ENCODE measurements at regions not wholly inside any gene's neighbourhood (a gene's known extent, or its start where the extent isn't known, plus 50 kb on each side); places are given as distances from the start of the nearest gene placed in this dataset.

DNA sequence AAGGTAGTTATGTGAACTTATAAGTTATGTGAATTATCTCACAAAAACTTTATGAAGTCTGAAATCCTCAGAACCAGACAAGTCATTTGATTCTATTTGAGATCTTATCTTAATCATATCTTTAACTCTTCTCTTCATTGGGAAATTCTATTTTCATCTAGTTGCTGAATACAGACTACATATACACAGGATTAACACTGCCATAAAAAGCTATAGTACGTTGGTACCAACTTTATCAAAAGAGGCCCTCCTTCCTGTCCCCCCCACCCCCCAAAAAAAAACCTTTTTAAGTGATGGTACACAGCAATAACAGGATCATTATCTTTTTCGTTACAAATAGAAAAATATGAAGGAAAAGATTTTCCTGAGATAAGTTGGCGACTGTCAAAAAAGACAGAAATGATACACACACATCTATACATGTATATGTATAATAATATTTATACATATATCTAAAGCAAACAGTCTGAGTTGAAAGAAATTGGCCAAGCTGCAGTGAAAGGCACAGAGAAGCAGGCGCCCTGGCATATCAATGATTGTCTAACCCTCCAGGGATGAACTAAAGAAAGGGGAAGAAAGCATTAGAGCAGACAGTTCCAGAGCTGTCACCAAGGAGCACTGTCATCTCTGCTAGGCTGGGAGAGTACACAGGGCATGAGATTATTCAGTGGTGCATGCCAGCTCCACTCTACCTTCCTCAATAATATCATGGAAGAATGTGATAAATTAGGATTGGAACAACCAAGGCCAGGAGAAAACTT lies 116.7 kb downstream of the KLF12 start:
- no peak overlapping the region for H3K4me3 ChIP-seq
- DNase-seq (ENCODE audit: low read depth in 1 of 2, low spot score in 1 of 2), result no peak
- TF ChIP-seq, protein P1, sequence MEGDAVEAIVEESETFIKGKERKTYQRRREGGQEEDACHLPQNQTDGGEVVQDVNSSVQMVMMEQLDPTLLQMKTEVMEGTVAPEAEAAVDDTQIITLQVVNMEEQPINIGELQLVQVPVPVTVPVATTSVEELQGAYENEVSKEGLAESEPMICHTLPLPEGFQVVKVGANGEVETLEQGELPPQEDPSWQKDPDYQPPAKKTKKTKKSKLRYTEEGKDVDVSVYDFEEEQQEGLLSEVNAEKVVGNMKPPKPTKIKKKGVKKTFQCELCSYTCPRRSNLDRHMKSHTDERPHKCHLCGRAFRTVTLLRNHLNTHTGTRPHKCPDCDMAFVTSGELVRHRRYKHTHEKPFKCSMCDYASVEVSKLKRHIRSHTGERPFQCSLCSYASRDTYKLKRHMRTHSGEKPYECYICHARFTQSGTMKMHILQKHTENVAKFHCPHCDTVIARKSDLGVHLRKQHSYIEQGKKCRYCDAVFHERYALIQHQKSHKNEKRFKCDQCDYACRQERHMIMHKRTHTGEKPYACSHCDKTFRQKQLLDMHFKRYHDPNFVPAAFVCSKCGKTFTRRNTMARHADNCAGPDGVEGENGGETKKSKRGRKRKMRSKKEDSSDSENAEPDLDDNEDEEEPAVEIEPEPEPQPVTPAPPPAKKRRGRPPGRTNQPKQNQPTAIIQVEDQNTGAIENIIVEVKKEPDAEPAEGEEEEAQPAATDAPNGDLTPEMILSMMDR (IDR thresholded peaks at IDR 0.05; ENCODE audit: low read depth, low read length), result no peak
- H3K36me3 ChIP-seq, result no peaks in the 10 kb centered on the region
- H3K9me3 ChIP-seq (ENCODE audit: low read depth), result no peaks in the 10 kb centered on the region
- no peak overlapping the region for H3K27ac ChIP-seq
- no peaks in the 10 kb centered on the region for H3K27me3 ChIP-seq
- H3K4me1 ChIP-seq (ENCODE audit: low read depth), result peaks cover 3% of the 10 kb centered on the region

DNA sequence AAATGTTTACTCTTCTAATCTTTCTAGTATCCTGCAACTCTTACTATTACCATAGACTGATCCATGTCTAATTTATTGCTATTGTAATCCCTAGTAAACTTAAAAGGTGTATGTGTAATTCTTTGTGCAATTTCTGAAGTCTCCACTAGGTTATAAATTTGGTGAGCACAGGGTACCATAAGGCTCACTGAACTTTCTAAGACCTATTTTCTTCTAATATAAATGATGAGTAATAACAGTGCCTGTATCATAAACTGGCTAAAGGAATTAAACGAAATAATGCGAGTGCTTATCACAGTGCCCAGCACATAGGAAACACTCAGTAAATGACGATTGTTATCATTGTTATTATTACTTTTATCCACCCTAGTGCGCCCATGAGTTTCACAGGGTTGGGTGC lies 119.1 kb downstream of the KLF12 start:
- TF ChIP-seq, protein P1 (IDR thresholded peaks at IDR 0.05; ENCODE audit: low read depth, low read length), result peak; percentile 17
- Histone ChIP-seq H3K27me3 (no peaks in the 10 kb centered on the region), H3K4me1 (ENCODE audit: low read depth) (peaks cover 3% of the 10 kb centered on the region), H3K36me3 (no peaks in the 10 kb centered on the region), H3K4me3 (no peak overlapping the region), H3K9me3 (ENCODE audit: low read depth) (no peaks in the 10 kb centered on the region), H3K27ac (no peak overlapping the region)
- DNase-seq (ENCODE audit: low read depth in 1 of 2, low spot score in 1 of 2), result peak in 1 of 2 donors; percentile 4

DNA sequence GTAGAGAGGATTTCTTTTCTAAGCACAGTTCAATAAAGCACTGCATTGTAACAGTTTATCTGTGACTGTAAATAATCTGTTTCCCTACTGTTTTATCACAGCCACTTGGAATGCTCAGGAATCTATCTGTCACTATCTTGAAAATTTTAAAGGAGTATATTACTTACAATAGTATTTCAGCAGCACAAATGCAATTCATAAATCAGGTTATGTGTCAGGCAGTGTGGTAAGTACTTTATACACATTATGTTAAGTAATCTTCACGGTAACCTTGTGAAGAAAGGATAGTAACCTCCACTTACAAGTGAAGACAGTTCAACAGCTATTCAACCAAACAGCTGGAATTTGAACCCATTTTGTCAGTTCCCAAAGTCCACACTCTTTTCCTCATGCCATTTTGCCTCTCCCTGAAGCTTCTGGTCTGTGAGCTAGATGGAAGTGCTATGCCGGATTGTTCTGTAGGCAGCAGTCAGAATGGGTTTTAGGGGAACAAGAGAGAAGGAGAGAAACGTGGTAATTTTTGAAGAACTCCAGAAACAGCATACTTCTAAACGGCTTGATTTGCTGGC lies 125.0 kb downstream of the KLF12 start:
- Histone ChIP-seq H3K36me3 (no peaks in the 10 kb centered on the region), H3K27me3 (no peaks in the 10 kb centered on the region), H3K4me3 (no peak overlapping the region), H3K9me3 (ENCODE audit: low read depth) (no peaks in the 10 kb centered on the region), H3K4me1 (ENCODE audit: low read depth) (no peaks in the 10 kb centered on the region), H3K27ac (peak overlapping the region; percentile 15)
- TF ChIP-seq, protein P1 (IDR thresholded peaks at IDR 0.05; ENCODE audit: low read depth, low read length), result no peak
- no peak for DNase-seq (ENCODE audit: low read depth in 1 of 2, low spot score in 1 of 2)

DNA sequence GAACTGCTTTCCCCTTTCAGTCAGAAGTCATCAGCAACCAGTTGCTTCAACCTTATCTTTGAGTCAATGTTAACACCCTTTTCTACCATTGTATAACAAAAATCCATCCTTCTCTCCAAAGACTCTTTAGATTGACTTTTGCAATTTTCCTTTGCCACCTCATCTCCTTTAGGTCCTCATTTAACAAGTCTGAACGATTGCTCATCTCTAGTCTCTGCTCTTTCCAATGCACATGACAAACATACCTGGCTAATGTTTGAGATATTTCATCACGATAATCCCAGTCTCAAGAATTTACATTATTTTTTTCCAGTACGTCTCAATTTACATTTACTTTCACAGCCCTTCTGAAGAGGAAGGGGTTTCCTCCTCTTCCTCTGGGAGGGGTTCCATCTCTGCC lies 127.5 kb downstream of the KLF12 start:
- Histone ChIP-seq H3K36me3 (no peaks in the 10 kb centered on the region), H3K4me3 (no peak overlapping the region), H3K27me3 (no peaks in the 10 kb centered on the region), H3K27ac (no peak overlapping the region), H3K9me3 (ENCODE audit: low read depth) (no peaks in the 10 kb centered on the region), H3K4me1 (ENCODE audit: low read depth) (no peaks in the 10 kb centered on the region)
- DNase-seq (ENCODE audit: low read depth in 1 of 2, low spot score in 1 of 2), result no peak
- TF ChIP-seq, protein P1 (IDR thresholded peaks at IDR 0.05; ENCODE audit: low read depth, low read length), result no peak

DNA sequence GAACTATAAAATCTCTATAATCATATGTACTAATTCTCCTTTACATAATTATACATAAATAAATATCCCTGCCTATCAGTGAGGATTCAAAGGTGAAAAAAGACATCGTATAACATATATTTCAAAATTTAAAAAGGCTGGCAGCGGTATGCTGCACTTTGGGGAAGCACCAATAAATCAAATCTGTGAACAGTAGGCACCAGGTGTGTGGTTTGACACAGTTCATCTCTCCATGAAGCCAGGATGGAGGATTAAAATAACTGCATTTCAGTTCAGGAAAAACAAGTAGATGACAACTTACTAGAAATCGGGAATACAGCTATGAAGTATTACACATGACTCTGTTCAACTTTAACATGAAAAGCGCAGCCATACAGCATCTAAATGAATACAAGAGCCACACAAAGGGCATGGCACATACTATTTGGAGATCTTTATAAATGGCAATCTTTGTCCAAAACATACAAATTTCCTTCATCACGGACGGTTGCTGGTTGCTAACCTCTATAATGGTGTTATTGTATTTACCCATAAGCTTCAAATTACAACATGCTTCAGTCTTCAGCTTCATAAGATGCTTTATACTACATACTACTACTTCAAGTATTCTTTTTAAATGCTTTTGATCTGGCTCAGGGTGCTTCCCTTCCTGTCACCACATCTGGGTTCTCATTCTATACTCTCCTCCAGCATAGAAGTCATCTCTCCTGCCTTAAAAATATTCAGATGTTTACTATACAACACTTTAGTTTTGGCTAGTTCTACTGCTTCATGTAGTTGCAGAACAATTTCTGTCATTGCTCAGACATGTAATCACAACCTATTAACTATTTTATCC lies 128.7 kb downstream of the KLF12 start:
- Histone ChIP-seq H3K4me3 (no peak overlapping the region), H3K27me3 (no peaks in the 10 kb centered on the region), H3K36me3 (no peaks in the 10 kb centered on the region), H3K4me1 (ENCODE audit: low read depth) (no peaks in the 10 kb centered on the region), H3K27ac (no peak overlapping the region), H3K9me3 (ENCODE audit: low read depth) (no peaks in the 10 kb centered on the region)
- DNase-seq (ENCODE audit: low read depth in 1 of 2, low spot score in 1 of 2), result no peak
- TF ChIP-seq, protein P1 (IDR thresholded peaks at IDR 0.05; ENCODE audit: low read depth, low read length), result no peak

All from cardiac muscle cell (in vitro differentiated cells and primary cell).